HT1080 (cell line): ENCODE measurements at regions not wholly inside any gene's neighbourhood (a gene's known extent, or its start where the extent isn't known, plus 50 kb on each side); places are given as distances from the start of the nearest gene placed in this dataset.

ENCODE experiments used
- DNase-seq: peaks from one replicate; pipeline ENCODE4 v3.0.0-alpha.2; 2015; ENCODE audit warnings: low read depth

- no peak for DNase-seq
Observed at GRCh38 chr13:62924395-62924794, 1508.7 kb upstream of the PCDH20 start.

- peak; percentile 36 for DNase-seq
Observed at GRCh38 chr13:62920159-62920558, 1504.5 kb upstream of the PCDH20 start.

- DNase-seq = no peak
Observed at GRCh38 chr13:62919491-62919890, 1503.8 kb upstream of the PCDH20 start.

GRCh38 chr13:62910541-62911060, 1495.0 kb upstream of the PCDH20 start:
- DNase-seq = no peak

- DNase-seq = no peak
Observed at GRCh38 chr13:62908321-62908720, 1492.7 kb upstream of the PCDH20 start.

GRCh38 chr13:62906896-62907295, 1491.2 kb upstream of the PCDH20 start:
- DNase-seq = no peak

GRCh38 chr13:62906469-62906868, 1490.8 kb upstream of the PCDH20 start:
- DNase-seq = no peak

GRCh38 chr13:62887046-62887445, 1471.4 kb upstream of the PCDH20 start:
- no peak for DNase-seq

GRCh38 chr13:62879071-62879470, 1463.4 kb upstream of the PCDH20 start:
- DNase-seq = peak; percentile 18

- DNase-seq = no peak
Observed at GRCh38 chr13:62875118-62875640, 1459.5 kb upstream of the PCDH20 start.

GRCh38 chr13:62850331-62850730, 1434.7 kb upstream of the PCDH20 start:
- DNase-seq = no peak

GRCh38 chr13:62847520-62847919, 1431.9 kb upstream of the PCDH20 start:
- DNase-seq = no peak

GRCh38 chr13:62846302-62846701, 1430.7 kb upstream of the PCDH20 start:
- DNase-seq = peak; percentile 49

- no peak for DNase-seq
Observed at GRCh38 chr13:62839338-62839737, 1423.7 kb upstream of the PCDH20 start.

GRCh38 chr13:62838929-62839328, 1423.3 kb upstream of the PCDH20 start:
- no peak for DNase-seq

- DNase-seq = peak; percentile 36
Observed at GRCh38 chr13:62837895-62838294, 1422.2 kb upstream of the PCDH20 start.

GRCh38 chr13:62829486-62829885, 1413.8 kb upstream of the PCDH20 start:
- DNase-seq = no peak

- peak; percentile 32 for DNase-seq
Observed at GRCh38 chr13:62799931-62800436, 1384.3 kb upstream of the PCDH20 start.

GRCh38 chr13:62799038-62799535, 1383.4 kb upstream of the PCDH20 start:
- DNase-seq = no peak

- DNase-seq = no peak
Observed at GRCh38 chr13:62793850-62794249, 1378.2 kb upstream of the PCDH20 start.

GRCh38 chr13:62781866-62782265, 1366.2 kb upstream of the PCDH20 start:
- no peak for DNase-seq

- no peak for DNase-seq
Observed at GRCh38 chr13:62779161-62779560, 1363.5 kb upstream of the PCDH20 start.

- DNase-seq = no peak
Observed at GRCh38 chr13:62767473-62767872, 1351.8 kb upstream of the PCDH20 start.
